COLO829 (cell line): ENCODE measurements at regions not wholly inside any gene's neighbourhood (a gene's known extent, or its start where the extent isn't known, plus 50 kb on each side); places are given as distances from the start of the nearest gene placed in this dataset.
"Not testable (repeated sequence)": the region's sequence is repeated elsewhere in the genome, so short reads cannot be mapped to it uniquely, and the experiment has no call there.

Source experiments
- DNase-seq: peaks from one replicate; pipeline ENCODE4 v3.0.0; 2012; ENCODE audit warnings: low spot score

GRCh38 chr1:194062962-194063361 is 876.5 kb upstream of the B3GALT2 start:
- DNase-seq: no peak

GRCh38 chr1:194062526-194062925 is 876.1 kb upstream of the B3GALT2 start:
- no peak for DNase-seq

- no peak for DNase-seq
Measured at GRCh38 chr1:194060481-194060880, 874.1 kb upstream of the B3GALT2 start.

GRCh38 chr1:194058268-194058667 is 871.9 kb upstream of the B3GALT2 start:
- DNase-seq: not testable (repeated sequence)

- DNase-seq: no peak
Measured at GRCh38 chr1:194056169-194056568, 869.8 kb upstream of the B3GALT2 start.

- no peak for DNase-seq
Measured at GRCh38 chr1:194055536-194055935, 869.1 kb upstream of the B3GALT2 start.

- no peak for DNase-seq
Measured at GRCh38 chr1:194052514-194053338, 866.3 kb upstream of the B3GALT2 start.

GRCh38 chr1:194047921-194048320 is 861.5 kb upstream of the B3GALT2 start:
- no peak for DNase-seq

GRCh38 chr1:194047206-194047605 is 860.8 kb upstream of the B3GALT2 start:
- DNase-seq: no peak

GRCh38 chr1:194045416-194045815 is 859.0 kb upstream of the B3GALT2 start:
- DNase-seq: peak; percentile 33

- DNase-seq: no peak
Measured at GRCh38 chr1:194044892-194045291, 858.5 kb upstream of the B3GALT2 start.

GRCh38 chr1:194043984-194044755 is 857.8 kb upstream of the B3GALT2 start:
- DNase-seq: no peak

- DNase-seq: no peak
Measured at GRCh38 chr1:194042736-194043135, 856.3 kb upstream of the B3GALT2 start.

GRCh38 chr1:194040496-194040895 is 854.1 kb upstream of the B3GALT2 start:
- no peak for DNase-seq

- DNase-seq: no peak
Measured at GRCh38 chr1:194039578-194039977, 853.2 kb upstream of the B3GALT2 start.

- DNase-seq: no peak
Measured at GRCh38 chr1:194033646-194034045, 847.2 kb upstream of the B3GALT2 start.

- no peak for DNase-seq
Measured at GRCh38 chr1:194028002-194028401, 841.6 kb upstream of the B3GALT2 start.

- DNase-seq: no peak
Measured at GRCh38 chr1:194026422-194026821, 840.0 kb upstream of the B3GALT2 start.

GRCh38 chr1:194024659-194025058 is 838.2 kb upstream of the B3GALT2 start:
- peak; percentile 79 for DNase-seq

- no peak for DNase-seq
Measured at GRCh38 chr1:194014014-194014413, 827.6 kb upstream of the B3GALT2 start.

- no peak for DNase-seq
Measured at GRCh38 chr1:194013561-194013960, 827.1 kb upstream of the B3GALT2 start.

GRCh38 chr1:194004146-194004545 is 817.7 kb upstream of the B3GALT2 start:
- DNase-seq: no peak

- DNase-seq: not testable (repeated sequence)
Measured at GRCh38 chr1:194001726-194002350, 815.4 kb upstream of the B3GALT2 start.
